PC-9 (cell line): ENCODE measurements at regions not wholly inside any gene's neighbourhood (a gene's known extent, or its start where the extent isn't known, plus 50 kb on each side); places are given as distances from the start of the nearest gene placed in this dataset.
"Not testable (repeated sequence)": the region's sequence is repeated elsewhere in the genome, so short reads cannot be mapped to it uniquely, and the experiment has no call there.

ENCODE experiments used
- BruUV-seq: library from RNA; stranded (reverse); fragments of 400-500 nt; replicated peaks from 2 replicates; lab custom pipeline; 2021; lab: Mats Ljungman, UMichigan
- CTCF ChIA-PET: fragments of 300-600 bp; sonication (Branson Sonifier 250); formaldehyde crosslinking; loops from one replicate; lab custom pipeline; 2022; ENCODE audit warnings: antibody characterized with exemption; lab: Charles Lee
- POLR2A ChIA-PET: fragments of 300-600 bp; sonication (Branson Sonifier 250); formaldehyde crosslinking; loops from one replicate; lab custom pipeline; 2022; ENCODE audit warnings: antibody characterized with exemption; ENCODE audit not compliant: unreplicated experiment; lab: Charles Lee
- DNase-seq, 2 experiments: peaks; one replicate each; pipeline versions ENCODE4 v3.0.0 to v3.0.0-alpha.2; 2015 to 2022; ENCODE audit warnings: mixed read lengths in 1 of 2
- H2AFZ ChIP-seq: fragments of 200-600 bp; sonication (generic); 2 replicates; pipeline ENCODE4 v1.8.1; 2017; ENCODE audit warnings: antibody characterized with exemption
- H3F3A ChIP-seq: fragments of 200-600 bp; sonication (generic); 2 replicates; pipeline ENCODE4 v1.8.1; 2017; ENCODE audit warnings: antibody characterized with exemption, mild to moderate bottlenecking, low read depth; ENCODE audit not compliant: insufficient read depth
- H3K27ac ChIP-seq: fragments of 200-600 bp; sonication (generic); 2 replicates; pipeline ENCODE4 v1.6.1; 2016; ENCODE audit warnings: mixed run types
- H3K27me3 ChIP-seq: fragments of 200-600 bp; sonication (generic); 2 replicates; pipeline ENCODE4 v1.6.1; 2016; ENCODE audit warnings: low read depth, mixed run types; ENCODE audit not compliant: insufficient read depth
- H3K36me3 ChIP-seq: fragments of 200-600 bp; sonication (generic); 2 replicates; pipeline ENCODE4 v1.6.1; 2016; ENCODE audit warnings: low read depth, mixed run types
- H3K4me1 ChIP-seq: fragments of 200-600 bp; sonication (generic); replicated peaks from 2 replicates; pipeline ENCODE4 v1.6.1; 2016; ENCODE audit warnings: mixed run types; ENCODE audit not compliant: insufficient read depth
- H3K4me2 ChIP-seq: fragments of 200-600 bp; sonication (generic); 2 replicates; pipeline ENCODE4 v1.6.1; 2017; ENCODE audit warnings: mixed run types
- H3K4me3 ChIP-seq: fragments of 200-600 bp; sonication (generic); 2 replicates; pipeline ENCODE4 v1.6.1; 2016; ENCODE audit warnings: mixed run types
- H3K79me2 ChIP-seq: fragments of 200-600 bp; sonication (generic); 2 replicates; pipeline ENCODE4 v1.6.1; 2017; ENCODE audit warnings: low read depth, mixed run types
- H3K9me2 ChIP-seq: fragments of 200-600 bp; sonication (generic); 2 replicates; pipeline ENCODE4 v1.8.1; 2017; ENCODE audit warnings: mild to moderate bottlenecking; ENCODE audit not compliant: insufficient read depth
- H3K9me3 ChIP-seq: fragments of 200-600 bp; sonication (generic); 2 replicates; pipeline ENCODE4 v1.8.1; 2016; ENCODE audit warnings: low read depth; ENCODE audit not compliant: insufficient read depth
- H4K20me1 ChIP-seq: fragments of 200-600 bp; sonication (generic); 2 replicates; pipeline ENCODE4 v1.8.1; 2017; ENCODE audit not compliant: insufficient read depth
- EZH2 ChIP-seq: fragments of 200-600 bp; sonication (generic); IDR thresholded peaks from 2 replicates; pipeline ENCODE4 v1.8.0; 2017; ENCODE audit warnings: antibody characterized with exemption, low read depth
- intact Hi-C: fragments of 100-400 bp; cut with micrococcal nuclease; formaldehyde crosslinking; loops from one replicate; pipeline ENCODE4 v1.10.0; 2022; ENCODE audit not compliant: unreplicated experiment
- TF ChIP-seq, protein P1 (sequence below): fragments of 200-600 bp; sonication (generic); conservative IDR thresholded peaks from 2 replicates; pipeline ENCODE4 v1.6.1; 2017; ENCODE audit warnings: mixed run types, antibody characterized with exemption, mild to moderate bottlenecking, moderate library complexity

DNA sequence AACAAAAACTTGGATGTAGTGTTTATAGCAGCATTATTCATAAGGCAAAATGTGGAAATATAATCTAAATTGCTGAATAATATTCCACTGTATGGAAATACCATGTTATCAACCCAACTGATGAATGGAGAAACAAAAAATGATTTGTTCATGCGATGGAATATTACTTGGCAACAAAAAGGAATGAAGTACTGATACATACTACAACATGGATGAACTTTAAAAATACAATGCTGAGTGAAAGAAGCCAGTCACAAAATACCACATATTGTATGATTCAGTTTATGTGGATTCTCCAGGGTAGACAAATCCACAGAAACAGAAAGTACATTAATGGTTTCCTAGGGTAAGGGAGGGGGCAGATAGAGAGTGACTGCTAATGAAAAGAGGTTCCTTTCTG lies 83.7 kb upstream of the DNAH5 start:
- Histone ChIP-seq H3K27me3 (no peaks in the 10 kb centered on the region), H3K27ac (no peak overlapping the region), H3F3A (peaks cover 11% of the 10 kb centered on the region), H3K4me3 (no peak overlapping the region), H3K4me2 (no peak overlapping the region), H3K36me3 (no peaks in the 10 kb centered on the region), H3K4me1 (peaks cover 31% of the 10 kb centered on the region), H4K20me1 (no peaks in the 10 kb centered on the region), H3K79me2 (peaks cover under 1% of the 10 kb centered on the region; the same call in 1 of the 2 replicates), H3K9me3 (no peaks in the 10 kb centered on the region), H3K9me2 (no peaks in the 10 kb centered on the region), H2AFZ (no peak overlapping the region)
- intact Hi-C loops = no loop called here
- POLR2A ChIA-PET = no interaction called here
- TF ChIP-seq EZH2 = no peak
- TF ChIP-seq, protein P1, sequence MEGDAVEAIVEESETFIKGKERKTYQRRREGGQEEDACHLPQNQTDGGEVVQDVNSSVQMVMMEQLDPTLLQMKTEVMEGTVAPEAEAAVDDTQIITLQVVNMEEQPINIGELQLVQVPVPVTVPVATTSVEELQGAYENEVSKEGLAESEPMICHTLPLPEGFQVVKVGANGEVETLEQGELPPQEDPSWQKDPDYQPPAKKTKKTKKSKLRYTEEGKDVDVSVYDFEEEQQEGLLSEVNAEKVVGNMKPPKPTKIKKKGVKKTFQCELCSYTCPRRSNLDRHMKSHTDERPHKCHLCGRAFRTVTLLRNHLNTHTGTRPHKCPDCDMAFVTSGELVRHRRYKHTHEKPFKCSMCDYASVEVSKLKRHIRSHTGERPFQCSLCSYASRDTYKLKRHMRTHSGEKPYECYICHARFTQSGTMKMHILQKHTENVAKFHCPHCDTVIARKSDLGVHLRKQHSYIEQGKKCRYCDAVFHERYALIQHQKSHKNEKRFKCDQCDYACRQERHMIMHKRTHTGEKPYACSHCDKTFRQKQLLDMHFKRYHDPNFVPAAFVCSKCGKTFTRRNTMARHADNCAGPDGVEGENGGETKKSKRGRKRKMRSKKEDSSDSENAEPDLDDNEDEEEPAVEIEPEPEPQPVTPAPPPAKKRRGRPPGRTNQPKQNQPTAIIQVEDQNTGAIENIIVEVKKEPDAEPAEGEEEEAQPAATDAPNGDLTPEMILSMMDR = no peak
- no peak for DNase-seq
- BruUV-seq = no TSS peak
- CTCF ChIA-PET = no interaction called here

GRCh38 chr5:14025569-14026286 lies 81.2 kb upstream of the DNAH5 start:
- Histone ChIP-seq H3K27ac (peak overlapping the region; percentile 73), H3K4me3 (no peak overlapping the region), H3K79me2 (no peaks in the 10 kb centered on the region), H3K27me3 (no peaks in the 10 kb centered on the region), H4K20me1 (no peaks in the 10 kb centered on the region), H2AFZ (no peak overlapping the region), H3K9me2 (no peaks in the 10 kb centered on the region), H3K9me3 (no peaks in the 10 kb centered on the region), H3K36me3 (no peaks in the 10 kb centered on the region), H3K4me2 (peak overlapping the region; percentile 46), H3F3A (peaks cover 11% of the 10 kb centered on the region), H3K4me1 (peaks cover 20% of the 10 kb centered on the region)
- no peak for TF ChIP-seq EZH2
- TF ChIP-seq, protein P1 = no peak
- ChIA-PET POLR2A (interaction anchor here (0.5 to 1.1 kb wide), 7 partner anchors 11 to 242 kb away, joined by 3 to 8 read pairs (median 6); partner anchors contain the start of gene TRIO), CTCF (interaction anchor here (1.1 kb wide), 1 partner anchor 12 kb away, joined by 3 read pairs; no protein-coding TSS in a partner anchor)
- intact Hi-C loops = loop anchor here (1.0 kb wide), 1 partner anchor 11 kb away; no protein-coding TSS in a partner anchor
- no TSS peak for BruUV-seq
- DNase-seq = peak; percentile 77 to 87

DNA sequence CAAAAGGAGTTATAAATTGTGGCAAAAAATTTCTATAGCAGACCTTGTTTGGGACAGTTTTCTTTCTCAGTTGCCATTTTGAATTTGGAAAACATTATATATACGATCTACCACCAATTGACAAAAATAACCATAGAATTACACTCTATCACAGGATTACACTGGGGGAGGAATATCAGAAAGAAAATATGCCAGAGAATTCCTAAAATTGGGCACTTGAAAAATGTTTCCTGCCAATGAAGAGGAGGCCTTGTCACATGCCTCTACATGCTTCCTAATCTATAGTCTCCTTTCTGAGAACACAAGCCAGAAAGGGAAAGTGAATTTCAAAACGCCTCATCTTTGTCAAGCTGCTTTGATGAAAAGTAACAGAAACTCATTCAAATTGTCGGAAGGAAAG lies 78.5 kb upstream of the DNAH5 start:
- peaks cover 11% of the 10 kb centered on the region for H3F3A ChIP-seq
- H3K9me3 ChIP-seq = 0 out of 2 replicates have a peak, but pooled peaks cover 3% of the 10 kb centered on the region
- no peak overlapping the region for H3K4me2 ChIP-seq
- TF ChIP-seq, protein P1 = no peak
- no peak for TF ChIP-seq EZH2
- H3K4me1 ChIP-seq = peaks cover 14% of the 10 kb centered on the region
- ChIA-PET POLR2A (no interaction called here), CTCF (no interaction called here)
- no peaks in the 10 kb centered on the region for H3K36me3 ChIP-seq
- H2AFZ ChIP-seq = no peak overlapping the region
- no peak overlapping the region for H3K4me3 ChIP-seq
- H3K9me2 ChIP-seq = no peaks in the 10 kb centered on the region
- H3K79me2 ChIP-seq = no peaks in the 10 kb centered on the region
- DNase-seq = no peak
- BruUV-seq = no TSS peak
- no peaks in the 10 kb centered on the region for H3K27me3 ChIP-seq
- no peaks in the 10 kb centered on the region for H4K20me1 ChIP-seq
- intact Hi-C loops = no loop called here
- no peak overlapping the region for H3K27ac ChIP-seq

- H3K79me2 ChIP-seq, POLR2A ChIA-PET, H3K27ac ChIP-seq, H3F3A ChIP-seq, H3K4me2 ChIP-seq, H3K4me3 ChIP-seq, H3K4me1 ChIP-seq, H3K36me3 ChIP-seq, H2AFZ ChIP-seq, H3K9me2 ChIP-seq, BruUV-seq, DNase-seq, H4K20me1 ChIP-seq, H3K27me3 ChIP-seq, intact Hi-C loops, H3K9me3 ChIP-seq, CTCF ChIA-PET: not testable (repeated sequence)
Observed at GRCh38 chr5:14020944-14021343, 76.5 kb upstream of the DNAH5 start.
